Colonic mucosa (tissue), 4 donors: ENCODE measurements at regions not wholly inside any gene's neighbourhood (a gene's known extent, or its start where the extent isn't known, plus 50 kb on each side); places are given as distances from the start of the nearest gene placed in this dataset.

Experiments used
- DNase-seq: peaks from one replicate; pipeline ENCODE4 v3.0.0-alpha.2; 2020
- H3K27ac ChIP-seq: fragments of 200-600 bp; one replicate; pipeline ENCODE4 v1.8.0; 2021
- H3K27me3 ChIP-seq: fragments of 200-600 bp; one replicate; pipeline ENCODE4 v1.8.0; 2021
- H3K36me3 ChIP-seq: fragments of 200-600 bp; one replicate; pipeline ENCODE4 v1.8.0; 2021
- H3K4me1 ChIP-seq: fragments of 200-600 bp; one replicate; pipeline ENCODE4 v1.8.0; 2021; ENCODE audit warnings: mild to moderate bottlenecking
- H3K4me3 ChIP-seq: fragments of 200-600 bp; one replicate; pipeline ENCODE4 v1.8.0; 2021
- H3K9ac ChIP-seq, 2 donors: one replicate each; pipeline ENCODE4 v1.7.0; 2013; ENCODE audit warnings: control low read depth in 2 of 2, low read depth in 2 of 2, low read length in 2 of 2
- H3K9me3 ChIP-seq: fragments of 200-600 bp; one replicate; pipeline ENCODE4 v1.8.0; 2021
- CTCF ChIP-seq: fragments of 200-600 bp; IDR thresholded peaks from one replicate; pipeline ENCODE4 v1.8.0; 2022; ENCODE audit warnings: antibody characterized with exemption, mild to moderate bottlenecking
- intact Hi-C: fragments of 100-400 bp; cut with DNase I; formaldehyde crosslinking; loops from one replicate; pipeline ENCODE4 v1.14.1; 2022
- donor health status: healthy.
- donor health status: DM: no; HTN: no; CAD: no.
- donor health status: DM: no; HTN: no; CAD: no.

GRCh38 chr14:37712976-37713431, 117.6 kb downstream of the TTC6 start:
- no peak for TF ChIP-seq CTCF
- Histone ChIP-seq H3K9ac (no peak overlapping the region), H3K4me1 (no peaks in the 10 kb centered on the region), H3K9me3 (no peaks in the 10 kb centered on the region), H3K27me3 (no peaks in the 10 kb centered on the region), H3K36me3 (no peaks in the 10 kb centered on the region), H3K4me3 (no peak overlapping the region), H3K27ac (no peak overlapping the region)
- intact Hi-C loops = no loop called here
- DNase-seq = no peak

DNA sequence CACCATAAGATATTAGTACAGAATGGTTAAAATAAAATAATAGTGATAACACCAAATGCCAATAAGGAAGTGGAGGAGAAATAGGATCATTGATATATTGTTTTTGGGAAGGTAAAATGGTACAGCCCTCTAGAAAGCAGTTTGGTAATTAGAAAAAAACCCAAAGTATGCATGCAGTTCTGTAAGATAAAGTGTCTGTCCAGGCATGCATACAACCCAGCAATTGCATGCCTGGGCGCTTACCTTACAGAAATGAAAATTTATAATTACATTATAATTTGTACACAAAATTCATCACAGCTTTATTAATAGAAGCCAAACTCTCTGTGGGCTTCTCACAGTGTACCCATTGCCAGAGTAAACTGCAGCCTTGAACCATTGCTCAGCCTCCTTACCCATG, 124.7 kb downstream of the TTC6 start:
- Histone ChIP-seq H3K27ac (no peak overlapping the region), H3K36me3 (no peaks in the 10 kb centered on the region), H3K9me3 (no peaks in the 10 kb centered on the region), H3K27me3 (no peaks in the 10 kb centered on the region), H3K4me1 (no peaks in the 10 kb centered on the region), H3K9ac (no peak overlapping the region), H3K4me3 (no peak overlapping the region)
- DNase-seq = no peak
- intact Hi-C loops = no loop called here
- no peak for TF ChIP-seq CTCF

DNA sequence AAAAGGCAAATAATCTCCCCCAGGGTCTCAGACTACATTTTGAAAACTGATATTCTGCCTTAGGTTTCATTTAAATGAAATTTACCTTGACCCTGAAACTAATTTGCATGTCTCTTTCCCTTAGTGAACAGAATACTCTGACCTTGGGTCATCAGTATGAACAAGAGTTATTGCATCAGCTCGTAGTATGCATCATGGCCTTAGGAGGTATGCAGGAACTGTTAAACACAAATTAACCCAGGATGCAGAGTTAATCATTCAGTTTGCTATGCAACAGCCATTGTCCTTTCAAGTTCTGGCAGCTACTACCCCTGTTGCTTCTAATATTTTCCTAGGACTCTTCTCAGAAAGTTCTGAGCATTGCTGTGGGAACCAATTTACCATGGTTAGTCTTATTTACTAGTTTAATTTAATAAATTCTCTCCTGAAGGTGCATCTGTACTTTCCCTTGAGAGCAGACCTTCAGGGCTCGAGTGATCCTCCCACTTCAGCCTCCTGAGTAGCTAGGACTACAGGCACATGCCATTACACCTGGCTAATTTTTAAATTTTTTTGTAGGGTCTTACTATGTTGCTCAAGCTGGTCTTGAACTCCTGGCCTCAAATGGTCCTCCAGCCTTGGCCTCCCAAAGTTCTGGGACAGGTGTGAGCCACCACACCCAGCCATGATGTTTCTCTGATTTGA, 126.7 kb downstream of the TTC6 start:
- Histone ChIP-seq H3K27me3 (no peaks in the 10 kb centered on the region), H3K4me1 (no peaks in the 10 kb centered on the region), H3K27ac (no peak overlapping the region), H3K36me3 (no peaks in the 10 kb centered on the region), H3K9ac (no peak overlapping the region), H3K4me3 (no peak overlapping the region), H3K9me3 (no peaks in the 10 kb centered on the region)
- intact Hi-C loops = no loop called here
- no peak for TF ChIP-seq CTCF
- no peak for DNase-seq

- no peak overlapping the region for H3K27ac ChIP-seq
- TF ChIP-seq CTCF = no peak
These were observed 128.1 kb downstream of the TTC6 start for GRCh38 chr14:37723515-37723914.

GRCh38 chr14:37726708-37727107, 131.3 kb downstream of the TTC6 start:
- H3K4me3 ChIP-seq = no peak overlapping the region
- intact Hi-C loops = no loop called here
- H3K27me3 ChIP-seq = no peaks in the 10 kb centered on the region
- no peak for TF ChIP-seq CTCF
- no peak overlapping the region for H3K27ac ChIP-seq
- H3K9ac ChIP-seq = no peak overlapping the region
- no peaks in the 10 kb centered on the region for H3K9me3 ChIP-seq
- no peak for DNase-seq
- H3K36me3 ChIP-seq = no peaks in the 10 kb centered on the region
- no peaks in the 10 kb centered on the region for H3K4me1 ChIP-seq

More at GRCh38 chr14:37723515-37723914, 128.1 kb downstream of the TTC6 start:
- no peaks in the 10 kb centered on the region for H3K36me3 ChIP-seq
- intact Hi-C loops = no loop called here
- no peaks in the 10 kb centered on the region for H3K4me1 ChIP-seq
- H3K9me3 ChIP-seq = no peaks in the 10 kb centered on the region
- no peaks in the 10 kb centered on the region for H3K27me3 ChIP-seq
- H3K4me3 ChIP-seq = no peak overlapping the region
- no peak for DNase-seq
- H3K9ac ChIP-seq = no peak overlapping the region
